Ovary (tissue), 3 donors: ENCODE measurements at regions not wholly inside any gene's neighbourhood (a gene's known extent, or its start where the extent isn't known, plus 50 kb on each side); places are given as distances from the start of the nearest gene placed in this dataset.

ENCODE experiments used
- CTCF ChIP-seq, 3 donors: fragments of 450-650 bp in 2 of 3; fragments of 200-600 bp in 1 of 3; IDR thresholded peaks; one replicate each; pipeline versions ENCODE4 v1.5.1 to v1.8.0; 2016 to 2022; ENCODE audit warnings: antibody characterized with exemption in 3 of 3, mild to moderate bottlenecking in 1 of 3
- EP300 ChIP-seq: sonication (generic); formaldehyde crosslinking; IDR thresholded peaks from one replicate; pipeline ENCODE4 v1.6.1; 2017; ENCODE audit warnings: antibody characterized with exemption
- POLR2A ChIP-seq: fragments of 450-650 bp; IDR thresholded peaks from one replicate; pipeline ENCODE4 v1.6.1; 2017; ENCODE audit warnings: antibody characterized with exemption, mild to moderate bottlenecking, moderate library complexity
- donor health status: DM: no; HTN: no; CAD: no.

DNA sequence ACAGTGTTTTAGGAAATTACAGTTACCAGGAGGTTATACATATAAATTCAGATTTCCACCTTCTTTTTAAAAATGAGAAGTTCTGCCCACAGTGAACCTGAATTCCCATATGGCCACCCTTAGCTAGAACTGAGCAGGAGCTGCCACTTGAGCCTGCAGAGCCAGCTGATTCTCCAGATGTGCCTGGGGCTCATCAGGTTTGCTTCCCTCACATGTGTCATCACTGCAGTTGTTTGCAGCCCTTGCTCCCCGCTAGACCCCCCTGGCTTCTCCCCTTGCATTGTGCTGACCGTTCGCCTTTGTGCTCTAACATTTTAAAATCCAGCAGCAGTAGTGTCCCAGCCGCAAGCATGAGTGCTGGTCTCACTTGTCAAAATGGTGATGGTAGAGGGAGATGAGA is 131.1 kb downstream of the UTRN start:
- no peak for TF ChIP-seq CTCF (IDR thresholded peaks at IDR 0.05)
- TF ChIP-seq EP300, result no peak
- TF ChIP-seq POLR2A, result no peak
